Inflammatory macrophage (primary cell): ENCODE measurements at regions not wholly inside any gene's neighbourhood (a gene's known extent, or its start where the extent isn't known, plus 50 kb on each side); places are given as distances from the start of the nearest gene placed in this dataset.
A peak's percentile ranks its signal among the peaks of the same experiment; 100 is the strongest.
"Not testable (repeated sequence)": the region's sequence is repeated elsewhere in the genome, so short reads cannot be mapped to it uniquely, and the experiment has no call there.

Experiments used
- DNase-seq, 2 donors: peaks; one replicate each; pipeline ENCODE4 v3.0.0-alpha.2; 2020 to 2022

DNA sequence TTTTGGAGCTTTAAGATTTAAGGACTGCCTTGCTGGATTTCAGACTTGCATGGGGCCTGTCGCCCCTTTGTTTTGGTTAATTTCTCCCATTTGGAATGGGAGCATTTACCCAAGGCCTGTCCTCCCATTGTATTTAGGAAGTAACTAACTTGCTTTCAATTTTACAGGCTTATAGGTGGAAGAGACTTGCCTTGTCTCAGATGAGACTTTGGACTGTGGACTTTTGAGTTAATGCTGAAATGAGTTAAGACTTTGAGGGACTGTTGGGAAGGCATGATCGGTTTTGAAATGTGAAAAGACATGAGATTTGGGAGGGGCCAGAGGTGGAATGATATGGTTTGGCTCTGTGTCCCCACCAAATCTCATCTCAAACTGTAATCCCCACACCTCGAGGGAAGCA lies 56.5 kb upstream of the TNFSF10 start:
- not testable (repeated sequence) for DNase-seq

DNA sequence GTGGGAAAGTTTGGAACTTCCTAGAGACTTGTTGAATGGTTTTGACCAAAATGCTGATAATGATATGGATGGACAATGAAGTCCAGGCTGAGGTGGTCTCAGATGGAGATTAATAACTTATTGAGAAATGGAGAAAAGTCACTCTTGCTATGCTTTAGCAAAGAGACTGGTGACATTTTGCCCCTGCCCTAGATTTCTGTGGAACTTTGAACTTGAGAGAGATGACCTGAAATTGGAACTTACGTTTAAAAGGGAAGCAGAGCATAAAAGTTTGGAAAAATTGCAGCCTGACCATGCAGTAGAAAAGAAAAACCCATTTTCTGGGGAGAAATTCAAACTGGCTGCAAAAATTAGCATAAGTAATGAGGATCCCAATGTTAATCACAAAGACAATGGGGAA lies 55.5 kb upstream of the TNFSF10 start:
- not testable (repeated sequence) for DNase-seq

DNA sequence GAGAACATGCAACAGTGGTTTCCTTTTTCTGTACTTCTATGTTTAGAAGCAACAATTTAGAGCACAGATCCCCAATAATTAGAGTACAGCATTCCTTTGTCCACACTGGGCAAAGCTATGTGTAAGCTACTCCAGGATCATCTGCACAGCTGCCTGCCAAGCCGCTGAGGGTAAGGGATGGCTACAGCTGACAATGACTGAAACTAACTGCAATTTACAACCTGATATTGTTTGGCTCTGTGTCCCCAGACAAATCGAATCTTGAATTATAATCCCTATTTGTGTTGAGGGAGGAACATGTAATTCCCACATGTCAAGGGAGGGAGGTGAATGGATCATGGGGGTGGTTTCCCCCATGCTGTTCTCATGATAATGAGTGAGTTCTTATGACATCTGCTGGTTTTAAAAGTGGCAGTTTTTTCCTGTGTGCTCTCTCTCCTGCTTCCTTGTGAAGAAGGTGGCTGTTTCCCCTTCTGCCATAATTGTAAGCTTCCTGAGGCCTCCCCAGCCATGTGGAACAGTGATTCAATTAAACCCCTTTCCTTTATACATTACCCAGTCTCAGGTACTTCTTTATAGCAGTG lies 54.8 kb upstream of the TNFSF10 start:
- DNase-seq, result peak; percentile 38 to 45

DNA sequence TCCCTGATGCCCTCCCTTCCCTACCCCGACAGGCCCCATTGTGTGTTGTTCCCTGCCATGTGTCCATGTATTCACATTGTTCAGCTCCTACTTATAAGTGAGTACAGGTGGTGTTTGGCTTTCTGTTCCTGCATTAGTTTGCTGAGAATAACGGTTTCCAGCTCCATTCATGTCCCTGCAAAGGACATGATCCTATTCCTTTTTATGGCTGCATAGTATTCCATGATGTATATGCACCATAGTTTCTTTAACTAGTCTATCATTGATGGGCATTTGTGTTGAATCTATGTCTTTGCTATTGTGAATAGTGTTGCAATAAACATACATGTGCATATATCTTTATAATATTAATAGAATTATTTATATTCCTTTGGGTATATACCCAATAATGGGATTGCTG lies 52.1 kb upstream of the TNFSF10 start:
- DNase-seq, result no peak

DNA sequence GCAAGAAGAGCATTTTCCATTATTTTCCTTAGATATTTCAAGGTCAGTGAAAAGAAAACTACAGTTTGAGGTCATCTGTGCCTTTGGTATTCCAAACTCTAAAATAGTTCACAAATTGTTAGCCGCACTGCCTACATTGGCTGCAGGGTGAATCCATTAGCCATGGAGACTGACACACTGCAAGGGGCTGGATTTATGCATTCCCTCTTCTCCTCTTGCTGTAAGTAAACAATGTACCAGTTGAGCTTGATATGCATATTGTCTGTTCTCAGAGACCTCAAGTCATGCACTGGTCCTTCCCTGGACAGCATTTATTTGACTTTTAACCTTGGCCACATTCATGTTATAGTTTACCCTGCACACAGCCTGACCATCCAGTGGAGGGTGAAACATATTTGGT lies 50.2 kb upstream of the TNFSF10 start:
- DNase-seq, result no peak
